H54 (cell line): ENCODE measurements at regions not wholly inside any gene's neighbourhood (a gene's known extent, or its start where the extent isn't known, plus 50 kb on each side); places are given as distances from the start of the nearest gene placed in this dataset.

Experiments
- DNase-seq: peaks from one replicate; pipeline ENCODE4 v3.0.0; 2011; ENCODE audit warnings: low spot score, mixed read lengths; ENCODE audit not compliant: insufficient read length
- FAIRE-seq: peaks from 3 replicates; lab custom pipeline; 2011; peaks lifted over from hg19 to GRCh38; lab: Jason Lieb, UNC
- POLR2A ChIP-seq: IDR thresholded peaks from 2 replicates; pipeline ENCODE4 v1.6.1; 2011; ENCODE audit warnings: low read depth, mild to moderate bottlenecking, low read length

- no peak for TF ChIP-seq POLR2A
- no peak for FAIRE-seq
- DNase-seq, result no peak
These were observed 60.3 kb downstream of the SEC61B start for GRCh38 chr9:99282406-99282805.

- DNase-seq (no peak), FAIRE-seq (no peak)
- TF ChIP-seq POLR2A, result no peak
These were observed 63.9 kb downstream of the SEC61B start for GRCh38 chr9:99285965-99286364.

- TF ChIP-seq POLR2A, result no peak
- FAIRE-seq (no peak), DNase-seq (no peak)
These were observed 64.5 kb downstream of the SEC61B start for GRCh38 chr9:99286536-99286935.

GRCh38 chr9:99287641-99288040 lies 65.6 kb downstream of the SEC61B start:
- no peak for TF ChIP-seq POLR2A
- DNase-seq (no peak), FAIRE-seq (no peak)

GRCh38 chr9:99288830-99289229 lies 66.7 kb downstream of the SEC61B start:
- no peak for FAIRE-seq
- no peak for TF ChIP-seq POLR2A

GRCh38 chr9:99294850-99295461 lies 72.9 kb downstream of the SEC61B start:
- DNase-seq, result peak; percentile 64

More at GRCh38 chr9:99288830-99289229, 66.7 kb downstream of the SEC61B start:
- no peak for DNase-seq

GRCh38 chr9:99296291-99296951 lies 74.3 kb downstream of the SEC61B start:
- DNase-seq, result no peak
- TF ChIP-seq POLR2A, result no peak
- FAIRE-seq, result no peak

More at GRCh38 chr9:99294850-99295461, 72.9 kb downstream of the SEC61B start:
- no peak for TF ChIP-seq POLR2A
- FAIRE-seq, result no peak

- no peak for FAIRE-seq
- TF ChIP-seq POLR2A, result no peak
These were observed 76.5 kb downstream of the SEC61B start for GRCh38 chr9:99298614-99299013.

GRCh38 chr9:99299211-99300102 lies 77.4 kb downstream of the SEC61B start:
- DNase-seq, result peak; percentile 81

More at GRCh38 chr9:99298614-99299013, 76.5 kb downstream of the SEC61B start:
- no peak for DNase-seq

GRCh38 chr9:99300103-99300439 lies 78.0 kb downstream of the SEC61B start:
- FAIRE-seq (no peak), DNase-seq (no peak)
- no peak for TF ChIP-seq POLR2A

More at GRCh38 chr9:99299211-99300102, 77.4 kb downstream of the SEC61B start:
- TF ChIP-seq POLR2A, result no peak
- no peak for FAIRE-seq

- DNase-seq (no peak), FAIRE-seq (no peak)
- no peak for TF ChIP-seq POLR2A
These were observed 78.5 kb downstream of the SEC61B start for GRCh38 chr9:99300603-99301002.

- FAIRE-seq, result no peak
These were observed 81.1 kb downstream of the SEC61B start for GRCh38 chr9:99303177-99303576.

GRCh38 chr9:99305124-99305523 lies 83.0 kb downstream of the SEC61B start:
- FAIRE-seq, result no peak
- TF ChIP-seq POLR2A, result no peak
- DNase-seq, result no peak

More at GRCh38 chr9:99303177-99303576, 81.1 kb downstream of the SEC61B start:
- TF ChIP-seq POLR2A, result no peak
- DNase-seq, result no peak
